ENCODE measurements at regions not wholly inside any gene's neighbourhood (a gene's known extent, or its start where the extent isn't known, plus 50 kb on each side); places are given as distances from the start of the nearest gene placed in this dataset.
"Not testable (repeated sequence)": the region's sequence is repeated elsewhere in the genome, so short reads cannot be mapped to it uniquely, and the experiment has no call there.

DNA sequence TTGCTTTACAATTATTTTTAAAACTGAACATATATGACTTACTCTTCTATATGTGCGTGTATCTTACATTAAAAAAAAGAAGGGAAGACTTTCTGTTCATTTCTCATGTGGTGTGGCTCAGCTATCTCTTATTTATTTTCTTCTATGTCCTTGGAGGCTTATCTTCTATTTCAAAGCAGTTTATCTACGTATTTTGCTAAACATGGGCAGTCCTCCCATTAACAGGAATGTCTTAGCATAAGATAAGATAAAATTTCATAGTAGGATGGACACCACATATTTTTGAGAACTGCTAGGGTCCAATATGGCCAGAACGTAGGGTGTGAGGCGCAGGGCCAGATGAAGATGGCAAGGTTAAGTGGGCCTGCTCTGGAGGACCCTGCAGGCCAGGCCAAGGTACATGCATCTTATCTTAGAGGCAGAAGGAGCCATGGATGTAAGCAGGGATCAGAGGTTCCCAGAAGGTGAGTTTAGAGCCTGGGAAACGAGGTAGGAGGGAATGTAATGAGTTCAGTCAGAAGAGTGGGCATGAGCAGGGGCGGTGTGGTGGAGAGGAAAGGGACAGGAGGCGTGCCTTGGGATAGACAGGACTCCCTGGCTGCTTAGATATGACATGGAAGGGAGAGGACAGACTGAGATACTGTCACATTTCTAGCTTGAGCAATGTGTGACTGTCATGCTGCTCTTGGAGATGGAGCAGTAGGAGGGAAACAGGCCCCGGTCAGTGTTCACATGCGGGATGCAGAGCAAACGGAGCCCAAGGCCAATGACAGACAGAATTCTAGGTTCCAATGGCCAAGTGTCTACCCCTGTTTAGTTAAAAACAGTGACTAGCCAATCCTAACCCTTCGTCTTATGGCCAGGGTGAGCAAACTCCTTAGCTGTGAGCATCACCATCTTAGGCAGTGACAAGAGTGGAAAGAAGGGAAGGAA is 68.6 kb upstream of the MEDAG start:
- CTCF ChIA-PET (ENCODE audit: partially characterized antibody), result interaction anchor here (0.7 kb wide), 1 partner anchor 28 kb away, joined by 3 read pairs; no protein-coding TSS in a partner anchor
- Histone ChIP-seq H3K36me3 (ENCODE audit: insufficient read depth, low read length) (no peaks in the 10 kb centered on the region), H3K4me3 (ENCODE audit: low read length in 2 of 2) (no peak overlapping the region), H3K27me3 (ENCODE audit: insufficient read depth, low read length) (no peaks in the 10 kb centered on the region), H3K9me3 (ENCODE audit: control insufficient read depth in 1 of 2, low read length in 2 of 2) (no peaks in the 10 kb centered on the region), H3K27ac (ENCODE audit: low read depth, low read length) (no peak overlapping the region), H3K4me1 (ENCODE audit: insufficient read depth, low read length) (no peaks in the 10 kb centered on the region)
- Mint-ChIP-seq H3K36me3 (no peaks in the 10 kb centered on the region), H3K9me3 (peaks cover 0 to 2% (median 0%) of the 10 kb centered on the region in 8 donors), H3K4me1 (no peaks in the 10 kb centered on the region), H3K4me3 (no peak overlapping the region), H3K27me3 (peaks cover 9 to 17% of the 10 kb centered on the region in 2 donors), H3K27ac (no peak overlapping the region)
- POLR2A ChIA-PET (ENCODE audit: partially characterized antibody), result no interaction called here
- no peak for DNase-seq
- intact Hi-C loops (cut with micrococcal nuclease), result no loop called here

DNA sequence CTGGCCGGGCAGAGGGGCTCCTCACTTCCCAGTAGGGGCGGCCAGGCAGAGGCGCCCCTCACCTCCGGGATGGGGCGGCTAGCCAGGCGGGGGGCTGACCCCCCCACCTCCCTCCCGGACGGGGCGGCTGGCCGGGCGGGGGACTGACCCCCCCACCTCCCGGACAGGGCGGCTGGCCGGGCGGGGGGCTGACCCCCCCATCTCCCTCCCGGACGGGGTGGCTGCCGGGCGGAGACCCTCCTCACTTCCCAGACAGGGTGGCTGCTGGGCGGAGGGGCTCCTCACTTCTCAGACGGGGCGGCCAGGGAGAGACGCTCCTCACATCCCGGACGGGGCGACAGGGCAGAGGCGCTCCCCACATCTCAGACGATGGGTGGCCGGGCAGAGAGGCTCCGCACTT is 66.4 kb upstream of the MEDAG start:
- H3K36me3 Mint-ChIP-seq; DNase-seq; intact Hi-C loops (cut with micrococcal nuclease); H3K36me3 ChIP-seq (ENCODE audit: insufficient read depth, low read length); H3K27me3 ChIP-seq (ENCODE audit: insufficient read depth, low read length); H3K27ac Mint-ChIP-seq; POLR2A ChIA-PET (ENCODE audit: partially characterized antibody); H3K9me3 ChIP-seq (ENCODE audit: control insufficient read depth in 1 of 2, low read length in 2 of 2); H3K4me3 Mint-ChIP-seq; H3K9me3 Mint-ChIP-seq; H3K4me1 Mint-ChIP-seq; H3K4me3 ChIP-seq (ENCODE audit: low read length in 2 of 2); CTCF ChIA-PET (ENCODE audit: partially characterized antibody); H3K4me1 ChIP-seq (ENCODE audit: insufficient read depth, low read length); H3K27ac ChIP-seq (ENCODE audit: low read depth, low read length): not testable (repeated sequence)
- peaks cover 9 to 13% of the 10 kb centered on the region in 2 donors for H3K27me3 Mint-ChIP-seq

DNA sequence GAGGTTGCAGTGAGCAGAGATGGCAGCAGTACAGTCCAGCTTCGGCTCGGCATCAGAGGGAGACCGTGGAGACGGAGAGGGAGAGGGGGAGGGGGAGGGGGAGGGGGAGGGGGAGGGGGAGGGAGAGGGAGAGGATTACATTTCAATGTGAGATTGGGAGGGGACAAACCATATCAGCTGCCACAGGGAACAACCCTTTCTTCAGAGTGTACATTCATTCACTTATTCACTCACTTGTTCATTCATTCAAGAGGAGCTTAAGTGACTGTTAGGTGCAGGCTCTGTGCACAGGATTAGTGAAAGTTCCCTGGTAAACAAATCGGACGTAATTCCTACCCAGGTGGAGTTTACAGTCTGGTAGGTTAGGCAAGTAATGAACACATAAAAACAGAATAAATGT is 65.6 kb upstream of the MEDAG start:
- DNase-seq, result no peak
- H3K36me3 Mint-ChIP-seq, result no peaks in the 10 kb centered on the region
- POLR2A ChIA-PET (ENCODE audit: partially characterized antibody), result no interaction called here
- H3K27ac Mint-ChIP-seq, result no peak overlapping the region
- Histone ChIP-seq H3K27ac (ENCODE audit: low read depth, low read length) (no peak overlapping the region), H3K27me3 (ENCODE audit: insufficient read depth, low read length) (no peaks in the 10 kb centered on the region), H3K9me3 (ENCODE audit: control insufficient read depth in 1 of 2, low read length in 2 of 2) (no peaks in the 10 kb centered on the region), H3K4me3 (ENCODE audit: low read length in 2 of 2) (no peak overlapping the region), H3K36me3 (ENCODE audit: insufficient read depth, low read length) (no peaks in the 10 kb centered on the region), H3K4me1 (ENCODE audit: insufficient read depth, low read length) (peaks cover 14% of the 10 kb centered on the region)
- no peaks in the 10 kb centered on the region for H3K9me3 Mint-ChIP-seq
- no peak overlapping the region for H3K4me3 Mint-ChIP-seq
- H3K27me3 Mint-ChIP-seq, result peaks cover 9 to 11% of the 10 kb centered on the region in 2 donors
- CTCF ChIA-PET (ENCODE audit: partially characterized antibody), result no interaction called here
- H3K4me1 Mint-ChIP-seq, result peaks cover 0 to 3% (median 1%) of the 10 kb centered on the region in 4 donors
- intact Hi-C loops (cut with micrococcal nuclease), result no loop called here

DNA sequence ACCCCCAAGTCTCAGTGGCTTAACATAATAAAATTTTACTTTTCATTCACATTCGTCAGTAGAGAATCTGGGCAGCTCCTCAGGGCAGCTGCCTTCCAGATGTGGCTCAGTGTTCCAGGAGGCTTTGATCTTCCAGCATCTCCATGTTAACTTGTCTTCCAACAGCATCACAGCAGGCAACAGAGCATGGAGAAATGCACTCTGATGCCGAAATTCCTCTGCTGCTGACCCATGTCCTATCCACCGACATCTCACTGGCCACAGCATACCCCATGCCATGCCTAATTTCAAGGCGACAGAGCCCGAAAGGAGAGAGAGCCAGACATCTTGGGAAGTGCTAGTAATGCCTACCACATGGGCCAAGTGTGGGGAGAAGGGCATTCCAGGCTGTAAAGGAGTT is 64.9 kb upstream of the MEDAG start:
- no peak overlapping the region for H3K4me3 Mint-ChIP-seq
- peaks cover 0 to 7% (median 2%) of the 10 kb centered on the region in 4 donors for H3K4me1 Mint-ChIP-seq
- H3K36me3 ChIP-seq (ENCODE audit: insufficient read depth, low read length), result no peaks in the 10 kb centered on the region
- H3K4me1 ChIP-seq (ENCODE audit: insufficient read depth, low read length), result peaks cover 20% of the 10 kb centered on the region
- no peak for DNase-seq
- intact Hi-C loops (cut with micrococcal nuclease), result no loop called here
- H3K27ac Mint-ChIP-seq, result no peak overlapping the region
- H3K27me3 Mint-ChIP-seq, result peaks cover 4 to 8% of the 10 kb centered on the region in 2 donors
- no peak overlapping the region for H3K27ac ChIP-seq (ENCODE audit: low read depth, low read length)
- no peaks in the 10 kb centered on the region for H3K36me3 Mint-ChIP-seq
- ChIA-PET POLR2A (ENCODE audit: partially characterized antibody) (no interaction called here), CTCF (ENCODE audit: partially characterized antibody) (no interaction called here)
- H3K9me3 Mint-ChIP-seq, result no peaks in the 10 kb centered on the region
- no peaks in the 10 kb centered on the region for H3K27me3 ChIP-seq (ENCODE audit: insufficient read depth, low read length)
- no peak overlapping the region for H3K4me3 ChIP-seq (ENCODE audit: low read length in 2 of 2)
- no peaks in the 10 kb centered on the region for H3K9me3 ChIP-seq (ENCODE audit: control insufficient read depth in 1 of 2, low read length in 2 of 2)

DNA sequence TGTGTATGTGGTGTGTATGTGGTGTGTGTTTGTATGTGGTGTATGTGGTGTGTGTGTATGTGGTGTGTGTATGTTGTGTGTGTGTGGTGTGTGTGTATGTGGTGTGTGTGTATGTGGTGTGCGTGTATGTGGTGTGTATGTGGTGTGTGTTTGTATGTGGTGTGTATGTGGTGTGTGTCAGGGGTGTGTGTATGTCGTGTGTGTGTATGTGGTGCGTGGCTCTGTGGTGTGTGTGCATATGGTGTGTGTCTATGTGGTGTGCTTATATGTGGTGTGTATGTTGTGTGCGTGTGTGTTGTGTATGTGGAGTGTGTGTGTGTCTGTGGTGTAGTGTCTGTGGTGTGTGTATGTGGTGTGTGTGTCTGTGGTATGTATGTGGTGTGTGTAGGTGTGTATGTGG is 62.5 kb upstream of the MEDAG start:
- DNase-seq, result no peak
- no peaks in the 10 kb centered on the region for H3K9me3 ChIP-seq (ENCODE audit: control insufficient read depth in 1 of 2, low read length in 2 of 2)
- intact Hi-C loops (cut with micrococcal nuclease), result no loop called here
- no peaks in the 10 kb centered on the region for H3K27me3 ChIP-seq (ENCODE audit: insufficient read depth, low read length)
- POLR2A ChIA-PET (ENCODE audit: partially characterized antibody), result no interaction called here
- CTCF ChIA-PET (ENCODE audit: partially characterized antibody), result no interaction called here
- no peaks in the 10 kb centered on the region for H3K27me3 Mint-ChIP-seq
- peaks cover 28% of the 10 kb centered on the region for H3K4me1 ChIP-seq (ENCODE audit: insufficient read depth, low read length)
- H3K4me3 Mint-ChIP-seq, result no peak overlapping the region
- H3K36me3 Mint-ChIP-seq, result no peaks in the 10 kb centered on the region
- no peaks in the 10 kb centered on the region for H3K9me3 Mint-ChIP-seq
- H3K27ac ChIP-seq (ENCODE audit: low read depth, low read length), result no peak overlapping the region
- no peaks in the 10 kb centered on the region for H3K36me3 ChIP-seq (ENCODE audit: insufficient read depth, low read length)
- H3K27ac Mint-ChIP-seq, result no peak overlapping the region
- H3K4me3 ChIP-seq (ENCODE audit: low read length in 2 of 2), result no peak overlapping the region
- H3K4me1 Mint-ChIP-seq, result peaks cover 14 to 21% (median 18%) of the 10 kb centered on the region in 4 donors

DNA sequence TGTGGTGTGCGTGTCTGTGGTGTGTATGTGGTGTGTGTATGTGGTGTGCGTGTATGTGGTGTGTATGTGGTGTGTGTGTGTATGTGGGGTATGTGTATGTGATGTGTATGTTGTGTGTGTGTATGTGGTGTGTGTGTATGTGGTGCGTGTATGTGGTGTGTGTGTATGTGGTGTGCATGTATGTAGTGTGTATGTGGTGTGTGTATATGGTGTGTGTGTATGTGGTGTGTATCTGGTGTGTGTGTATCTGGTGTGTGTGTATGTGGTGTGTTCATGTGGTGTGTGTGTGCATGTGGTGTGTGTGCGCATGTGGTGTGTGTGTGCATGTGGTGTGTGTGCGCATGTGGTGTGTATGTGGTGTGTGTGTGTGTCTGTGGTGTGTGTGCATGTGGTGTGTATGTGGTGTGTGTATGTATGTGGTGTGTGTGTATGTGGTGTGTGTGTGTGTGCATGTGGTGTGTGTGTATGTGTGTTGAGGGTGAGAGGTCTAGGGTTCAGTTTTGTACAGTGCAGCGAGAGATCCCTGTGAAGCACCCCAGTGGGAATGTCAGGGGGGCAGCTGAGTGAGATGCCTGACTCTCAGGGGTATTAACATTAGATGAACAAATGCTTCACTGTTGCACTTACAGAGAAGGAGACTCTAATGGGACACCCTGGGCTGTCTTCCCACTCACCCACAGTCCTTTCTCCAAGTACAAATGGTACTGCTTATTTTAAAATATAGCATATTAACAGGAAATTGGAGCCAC is 61.3 kb upstream of the MEDAG start:
- POLR2A ChIA-PET (ENCODE audit: partially characterized antibody), result no interaction called here
- no peak for DNase-seq
- Histone ChIP-seq H3K9me3 (ENCODE audit: control insufficient read depth in 1 of 2, low read length in 2 of 2) (no peaks in the 10 kb centered on the region), H3K4me3 (ENCODE audit: low read length in 2 of 2) (no peak overlapping the region), H3K4me1 (ENCODE audit: insufficient read depth, low read length) (peaks cover 28% of the 10 kb centered on the region), H3K27me3 (ENCODE audit: insufficient read depth, low read length) (no peaks in the 10 kb centered on the region), H3K27ac (ENCODE audit: low read depth, low read length) (no peak overlapping the region), H3K36me3 (ENCODE audit: insufficient read depth, low read length) (no peaks in the 10 kb centered on the region)
- intact Hi-C loops (cut with micrococcal nuclease), result no loop called here
- no peaks in the 10 kb centered on the region for H3K27me3 Mint-ChIP-seq
- CTCF ChIA-PET (ENCODE audit: partially characterized antibody), result no interaction called here
- no peak overlapping the region for H3K4me3 Mint-ChIP-seq
- no peaks in the 10 kb centered on the region for H3K36me3 Mint-ChIP-seq
- H3K27ac Mint-ChIP-seq, result no peak overlapping the region
- no peaks in the 10 kb centered on the region for H3K9me3 Mint-ChIP-seq
- H3K4me1 Mint-ChIP-seq, result peaks cover 15 to 21% (median 18%) of the 10 kb centered on the region in 4 donors
